ENCODE measurements at regions not wholly inside any gene's neighbourhood (a gene's known extent, or its start where the extent isn't known, plus 50 kb on each side); places are given as distances from the start of the nearest gene placed in this dataset.
A peak's percentile ranks its signal among the peaks of the same experiment; 100 is the strongest.

- no peak for TF ChIP-seq CTCF (IDR thresholded peaks at IDR 0.05; ENCODE audit: insufficient read depth, missing control alignments)
- FAIRE-seq (no peak), DNase-seq (ENCODE audit: insufficient read length, low spot score) (no peak)
Observed at GRCh38 chr5:99258819-99259218, 330.0 kb upstream of the CHD1 start.

GRCh38 chr5:99248066-99248465 is 319.3 kb upstream of the CHD1 start:
- DNase-seq (ENCODE audit: insufficient read length, low spot score): no peak
- TF ChIP-seq CTCF (IDR thresholded peaks at IDR 0.05; ENCODE audit: insufficient read depth, missing control alignments): no peak

GRCh38 chr5:99247346-99247745 is 318.5 kb upstream of the CHD1 start:
- DNase-seq (ENCODE audit: insufficient read length, low spot score) (no peak), FAIRE-seq (no peak)
- TF ChIP-seq CTCF (IDR thresholded peaks at IDR 0.05; ENCODE audit: insufficient read depth, missing control alignments): no peak

More at GRCh38 chr5:99248066-99248465, 319.3 kb upstream of the CHD1 start:
- FAIRE-seq: no peak

- FAIRE-seq: peak; percentile 29
- DNase-seq (ENCODE audit: insufficient read length, low spot score): no peak
- TF ChIP-seq CTCF (IDR thresholded peaks at IDR 0.05; ENCODE audit: insufficient read depth, missing control alignments): no peak
Observed at GRCh38 chr5:99243111-99243510, 314.3 kb upstream of the CHD1 start.

- DNase-seq (ENCODE audit: insufficient read length, low spot score): no peak
- TF ChIP-seq CTCF (IDR thresholded peaks at IDR 0.05; ENCODE audit: insufficient read depth, missing control alignments): no peak
- no peak for FAIRE-seq
Observed at GRCh38 chr5:99239826-99240360, 311.1 kb upstream of the CHD1 start.

- FAIRE-seq: no peak
- DNase-seq (ENCODE audit: insufficient read length, low spot score): no peak
- TF ChIP-seq CTCF (IDR thresholded peaks at IDR 0.05; ENCODE audit: insufficient read depth, missing control alignments): no peak
Observed at GRCh38 chr5:99191206-99191745, 262.5 kb upstream of the CHD1 start.

GRCh38 chr5:99187611-99188010 is 258.8 kb upstream of the CHD1 start:
- FAIRE-seq (no peak), DNase-seq (ENCODE audit: insufficient read length, low spot score) (no peak)
- TF ChIP-seq CTCF (IDR thresholded peaks at IDR 0.05; ENCODE audit: insufficient read depth, missing control alignments): no peak
